SU-DHL-6 (cell line): ENCODE measurements at regions not wholly inside any gene's neighbourhood (a gene's known extent, or its start where the extent isn't known, plus 50 kb on each side); places are given as distances from the start of the nearest gene placed in this dataset.
A peak's percentile ranks its signal among the peaks of the same experiment; 100 is the strongest.

ENCODE experiments used
- H2AFZ ChIP-seq: fragments of 200-600 bp; sonication (generic); 2 replicates; pipeline ENCODE4 v1.6.1; 2014; ENCODE audit warnings: low read depth, mild to moderate bottlenecking, moderate library complexity, mixed read lengths, antibody characterized with exemption, low read length; ENCODE audit not compliant: severe bottlenecking
- H3F3A ChIP-seq: fragments of 200-600 bp; shearing (Covaris generic); 2 replicates; pipeline ENCODE4 v1.6.0; 2016; ENCODE audit warnings: antibody characterized with exemption, mild to moderate bottlenecking; ENCODE audit not compliant: insufficient read depth
- H3K27ac ChIP-seq: fragments of 200-600 bp; sonication (generic); 2 replicates; pipeline ENCODE4 v1.5.1; 2016; ENCODE audit warnings: low read depth, mild to moderate bottlenecking, low read length, moderate library complexity, mixed read lengths
- H3K27me3 ChIP-seq: fragments of 200-600 bp; sonication (generic), shearing (Covaris generic); 2 replicates; pipeline ENCODE4 v1.6.0; 2014; ENCODE audit warnings: mild to moderate bottlenecking, low read length
- H3K36me3 ChIP-seq: fragments of 200-600 bp; sonication (generic); 2 replicates; pipeline ENCODE4 v1.6.1; 2014; ENCODE audit warnings: mild to moderate bottlenecking, low read length, mixed read lengths
- H3K4me2 ChIP-seq: fragments of 300-600, 200-600 bp; shearing (Covaris generic), sonication (generic); 2 replicates; pipeline ENCODE4 v1.6.0; 2014; ENCODE audit warnings: low read length, low read depth, mild to moderate bottlenecking; ENCODE audit not compliant: poor library complexity, severe bottlenecking
- H3K4me3 ChIP-seq: fragments of 200-600 bp; sonication (generic); 2 replicates; pipeline ENCODE4 v1.5.1; 2014; ENCODE audit warnings: antibody characterized with exemption, low read length, mild to moderate bottlenecking, mixed read lengths; ENCODE audit not compliant: insufficient read depth, poor library complexity, severe bottlenecking
- H3K79me2 ChIP-seq: fragments of 200-600 bp; sonication (generic); 2 replicates; pipeline ENCODE4 v1.6.1; 2014; ENCODE audit warnings: mild to moderate bottlenecking, low read length, moderate library complexity; ENCODE audit not compliant: insufficient read depth
- H3K9ac ChIP-seq: fragments of 200-600 bp; sonication (generic); 2 replicates; pipeline ENCODE4 v1.7.0; 2014; ENCODE audit warnings: mild to moderate bottlenecking, low read length
- H3K9me2 ChIP-seq: fragments of 200-600 bp; sonication (generic); replicated peaks from 2 replicates; pipeline ENCODE4 v1.6.1; 2014; ENCODE audit warnings: low read length; ENCODE audit not compliant: insufficient read depth
- H3K9me3 ChIP-seq: fragments of 200-600 bp; sonication (generic); 2 replicates; pipeline ENCODE4 v1.6.1; 2014; ENCODE audit warnings: low read length, mixed read lengths; ENCODE audit not compliant: insufficient read depth
- H4K20me1 ChIP-seq: fragments of 200-600 bp; sonication (generic); 2 replicates; pipeline ENCODE4 v1.6.1; 2014; ENCODE audit warnings: low read depth, mild to moderate bottlenecking, antibody characterized with exemption, low read length, moderate library complexity, mixed read lengths
- EZH2phosphoT487 ChIP-seq: fragments of 200-600 bp; sonication (generic), shearing (Covaris generic); conservative IDR thresholded peaks from 2 replicates; pipeline ENCODE4 v1.6.1; 2018; ENCODE audit warnings: mild to moderate bottlenecking, antibody characterized with exemption, low read length, moderate library complexity, mixed read lengths
- TF ChIP-seq, protein P1 (sequence below): fragments of 200-600 bp; sonication (generic); IDR thresholded peaks from one replicate; pipeline ENCODE4 v1.5.1; 2017; ENCODE audit warnings: antibody characterized with exemption, mild to moderate bottlenecking, low read length, moderate library complexity; ENCODE audit not compliant: insufficient read depth, poor library complexity, severe bottlenecking

DNA sequence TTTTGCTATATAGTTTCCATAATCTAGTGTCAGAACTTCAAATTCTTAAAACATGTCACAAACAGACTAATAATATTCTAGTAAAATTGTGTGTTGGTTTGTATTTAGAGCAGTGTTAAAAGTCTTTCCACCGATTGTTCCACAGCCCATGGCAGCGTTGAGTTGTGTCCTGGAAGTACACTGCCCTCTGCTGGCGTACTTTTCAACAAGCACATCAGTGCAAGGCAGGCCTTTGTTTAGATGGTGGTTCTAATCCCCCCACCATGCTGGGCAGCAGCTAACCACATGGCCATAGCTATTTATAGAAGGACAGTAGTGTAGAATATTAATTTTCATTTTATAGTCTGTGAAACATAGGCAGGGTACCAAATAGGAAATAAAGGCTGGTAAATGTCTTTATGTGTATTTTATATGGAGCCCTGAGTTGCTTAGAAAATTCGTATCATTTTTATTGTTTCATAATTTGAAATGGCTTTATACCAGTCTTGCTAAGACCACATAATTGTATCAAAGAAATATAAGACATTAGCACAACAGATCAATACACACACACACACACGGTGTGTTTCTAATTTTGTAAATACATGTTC lies 235.4 kb downstream of the SEC23A start:
- Histone ChIP-seq H3K36me3 (no peaks in the 10 kb centered on the region), H3K79me2 (no peaks in the 10 kb centered on the region), H3K27me3 (no peaks in the 10 kb centered on the region), H4K20me1 (no peaks in the 10 kb centered on the region), H3K9me3 (no peaks in the 10 kb centered on the region), H3K4me2 (no peak overlapping the region), H3K9me2 (no peaks in the 10 kb centered on the region), H2AFZ (peak overlapping the region; percentile 35), H3K9ac (no peak overlapping the region), H3F3A (no peaks in the 10 kb centered on the region), H3K4me3 (no peak overlapping the region), H3K27ac (no peak overlapping the region)
- TF ChIP-seq EZH2phosphoT487, result no peak
- TF ChIP-seq, protein P1, sequence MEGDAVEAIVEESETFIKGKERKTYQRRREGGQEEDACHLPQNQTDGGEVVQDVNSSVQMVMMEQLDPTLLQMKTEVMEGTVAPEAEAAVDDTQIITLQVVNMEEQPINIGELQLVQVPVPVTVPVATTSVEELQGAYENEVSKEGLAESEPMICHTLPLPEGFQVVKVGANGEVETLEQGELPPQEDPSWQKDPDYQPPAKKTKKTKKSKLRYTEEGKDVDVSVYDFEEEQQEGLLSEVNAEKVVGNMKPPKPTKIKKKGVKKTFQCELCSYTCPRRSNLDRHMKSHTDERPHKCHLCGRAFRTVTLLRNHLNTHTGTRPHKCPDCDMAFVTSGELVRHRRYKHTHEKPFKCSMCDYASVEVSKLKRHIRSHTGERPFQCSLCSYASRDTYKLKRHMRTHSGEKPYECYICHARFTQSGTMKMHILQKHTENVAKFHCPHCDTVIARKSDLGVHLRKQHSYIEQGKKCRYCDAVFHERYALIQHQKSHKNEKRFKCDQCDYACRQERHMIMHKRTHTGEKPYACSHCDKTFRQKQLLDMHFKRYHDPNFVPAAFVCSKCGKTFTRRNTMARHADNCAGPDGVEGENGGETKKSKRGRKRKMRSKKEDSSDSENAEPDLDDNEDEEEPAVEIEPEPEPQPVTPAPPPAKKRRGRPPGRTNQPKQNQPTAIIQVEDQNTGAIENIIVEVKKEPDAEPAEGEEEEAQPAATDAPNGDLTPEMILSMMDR, result peak; percentile 69

DNA sequence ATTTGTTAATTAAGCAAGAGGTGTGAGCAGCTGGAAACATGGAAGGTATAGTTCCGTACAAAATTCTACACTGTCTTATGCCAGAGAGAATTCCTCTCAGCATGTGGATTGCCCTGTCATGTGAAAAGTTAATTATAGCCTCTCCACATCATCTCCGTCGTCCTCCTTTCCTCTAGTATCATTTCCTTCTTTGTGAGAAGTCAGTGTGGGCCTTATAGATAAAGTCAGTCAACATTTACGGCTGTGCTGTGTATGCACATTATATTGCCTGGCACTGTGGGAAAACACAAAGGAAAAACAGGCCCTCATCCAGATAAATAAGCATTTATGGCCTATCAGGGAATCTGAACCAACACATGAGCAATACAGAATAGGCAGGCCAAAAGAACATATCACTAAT lies 236.6 kb downstream of the SEC23A start:
- H2AFZ ChIP-seq, result no peak overlapping the region
- H3K79me2 ChIP-seq, result no peaks in the 10 kb centered on the region
- H4K20me1 ChIP-seq, result no peaks in the 10 kb centered on the region
- H3K27ac ChIP-seq, result no peak overlapping the region
- TF ChIP-seq, protein P1, result no peak
- no peak overlapping the region for H3K4me3 ChIP-seq
- no peak overlapping the region for H3K9ac ChIP-seq
- no peaks in the 10 kb centered on the region for H3K27me3 ChIP-seq
- no peaks in the 10 kb centered on the region for H3F3A ChIP-seq
- H3K9me2 ChIP-seq, result no peaks in the 10 kb centered on the region
- H3K9me3 ChIP-seq, result no peaks in the 10 kb centered on the region
- no peak overlapping the region for H3K4me2 ChIP-seq
- no peaks in the 10 kb centered on the region for H3K36me3 ChIP-seq

GRCh38 chr14:38862366-38862765 lies 240.7 kb downstream of the SEC23A start:
- H3K4me3 ChIP-seq, result no peak overlapping the region
- no peak overlapping the region for H3K27ac ChIP-seq
- no peaks in the 10 kb centered on the region for H3K27me3 ChIP-seq
- no peaks in the 10 kb centered on the region for H3K36me3 ChIP-seq
- no peaks in the 10 kb centered on the region for H3K9me3 ChIP-seq
- H2AFZ ChIP-seq, result no peak overlapping the region
- no peaks in the 10 kb centered on the region for H3F3A ChIP-seq
- H4K20me1 ChIP-seq, result no peaks in the 10 kb centered on the region
- H3K79me2 ChIP-seq, result no peaks in the 10 kb centered on the region
- TF ChIP-seq, protein P1, result no peak
- TF ChIP-seq EZH2phosphoT487, result no peak
- no peaks in the 10 kb centered on the region for H3K9me2 ChIP-seq
- no peak overlapping the region for H3K9ac ChIP-seq
- H3K4me2 ChIP-seq, result no peak overlapping the region
